HG03097 (cell line): ENCODE measurements at regions not wholly inside any gene's neighbourhood (a gene's known extent, or its start where the extent isn't known, plus 50 kb on each side); places are given as distances from the start of the nearest gene placed in this dataset.
"Not testable (repeated sequence)": the region's sequence is repeated elsewhere in the genome, so short reads cannot be mapped to it uniquely, and the experiment has no call there.

Experiments used
- ATAC-seq: cut with Tn5 transposase; IDR thresholded peaks from one replicate; pipeline ENCODE4 v1.9.1; 2021; ENCODE audit not compliant: unreplicated experiment, low FRiP score

- no peak for ATAC-seq
These were observed 53.2 kb upstream of the UBE2E3 start for GRCh38 chr2:180927030-180927686.

- ATAC-seq, result no peak
These were observed 54.7 kb upstream of the UBE2E3 start for GRCh38 chr2:180925700-180926099.

GRCh38 chr2:180924063-180924462, 56.3 kb upstream of the UBE2E3 start:
- ATAC-seq, result no peak

GRCh38 chr2:180910831-180911665, 69.4 kb upstream of the UBE2E3 start:
- no peak for ATAC-seq

GRCh38 chr2:180907731-180908130, 72.7 kb upstream of the UBE2E3 start:
- no peak for ATAC-seq

GRCh38 chr2:180905461-180905860, 74.9 kb upstream of the UBE2E3 start:
- no peak for ATAC-seq

- no peak for ATAC-seq
These were observed 75.4 kb upstream of the UBE2E3 start for GRCh38 chr2:180905002-180905401.

GRCh38 chr2:180901331-180901730, 79.1 kb upstream of the UBE2E3 start:
- ATAC-seq, result no peak

GRCh38 chr2:180893752-180894151, 86.7 kb upstream of the UBE2E3 start:
- no peak for ATAC-seq

- no peak for ATAC-seq
These were observed 88.3 kb upstream of the UBE2E3 start for GRCh38 chr2:180892091-180892490.

- no peak for ATAC-seq
These were observed 89.0 kb upstream of the UBE2E3 start for GRCh38 chr2:180891360-180891759.

GRCh38 chr2:180890781-180891180, 89.6 kb upstream of the UBE2E3 start:
- ATAC-seq, result no peak

- no peak for ATAC-seq
These were observed 97.4 kb upstream of the UBE2E3 start for GRCh38 chr2:180882959-180883358.

- no peak for ATAC-seq
These were observed 103.9 kb upstream of the UBE2E3 start for GRCh38 chr2:180876506-180876905.

- no peak for ATAC-seq
These were observed 107.2 kb upstream of the UBE2E3 start for GRCh38 chr2:180873219-180873618.

GRCh38 chr2:180872781-180873180, 107.6 kb upstream of the UBE2E3 start:
- ATAC-seq, result not testable (repeated sequence)

GRCh38 chr2:180872255-180872654, 108.2 kb upstream of the UBE2E3 start:
- ATAC-seq, result no peak

- ATAC-seq, result no peak
These were observed 108.8 kb upstream of the UBE2E3 start for GRCh38 chr2:180871649-180872048.

- no peak for ATAC-seq
These were observed 130.6 kb upstream of the UBE2E3 start for GRCh38 chr2:180849851-180850250.

GRCh38 chr2:180848393-180848792, 132.0 kb upstream of the UBE2E3 start:
- no peak for ATAC-seq

GRCh38 chr2:180846756-180847472, 133.5 kb upstream of the UBE2E3 start:
- no peak for ATAC-seq
